HL-60/S4 (cell line): ENCODE measurements at regions not wholly inside any gene's neighbourhood (a gene's known extent, or its start where the extent isn't known, plus 50 kb on each side); places are given as distances from the start of the nearest gene placed in this dataset.

Source experiments
- in situ Hi-C: fragments of 300-500 bp; cut with MboI; formaldehyde crosslinking; loops from 2 replicates; pipeline ENCODE4 v1.14.3; 2022; ENCODE audit warnings: low sequenced_read_pairs

GRCh38 chr1:201589186-201589585 lies 50.3 kb downstream of the NAV1 start:
- in situ Hi-C loops, result no loop called here

- in situ Hi-C loops, result no loop called here
These were observed 51.5 kb downstream of the NAV1 start for GRCh38 chr1:201590474-201590873.

- in situ Hi-C loops, result no loop called here
These were observed 52.4 kb downstream of the NAV1 start for GRCh38 chr1:201591348-201591747.

DNA sequence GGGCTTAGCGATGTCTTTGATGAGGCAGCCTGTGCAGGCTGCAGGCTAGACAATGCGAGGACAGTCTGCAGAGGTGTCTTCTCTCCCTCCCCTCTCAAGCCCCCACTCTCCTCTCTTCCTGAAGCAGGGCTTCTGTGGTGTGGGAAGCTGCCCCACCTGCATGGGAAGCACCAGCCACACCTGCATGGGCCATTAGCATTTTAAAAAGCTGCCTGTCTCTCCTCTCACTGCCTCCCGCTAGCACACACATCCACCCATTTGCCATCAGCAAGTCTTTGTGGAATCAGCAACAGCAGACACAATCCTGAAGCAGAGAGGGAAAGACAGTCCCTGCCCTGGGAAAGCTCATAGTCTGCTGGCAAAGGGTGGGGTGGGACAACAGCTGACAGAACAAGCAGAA lies 53.1 kb downstream of the NAV1 start:
- in situ Hi-C loops, result no loop called here

DNA sequence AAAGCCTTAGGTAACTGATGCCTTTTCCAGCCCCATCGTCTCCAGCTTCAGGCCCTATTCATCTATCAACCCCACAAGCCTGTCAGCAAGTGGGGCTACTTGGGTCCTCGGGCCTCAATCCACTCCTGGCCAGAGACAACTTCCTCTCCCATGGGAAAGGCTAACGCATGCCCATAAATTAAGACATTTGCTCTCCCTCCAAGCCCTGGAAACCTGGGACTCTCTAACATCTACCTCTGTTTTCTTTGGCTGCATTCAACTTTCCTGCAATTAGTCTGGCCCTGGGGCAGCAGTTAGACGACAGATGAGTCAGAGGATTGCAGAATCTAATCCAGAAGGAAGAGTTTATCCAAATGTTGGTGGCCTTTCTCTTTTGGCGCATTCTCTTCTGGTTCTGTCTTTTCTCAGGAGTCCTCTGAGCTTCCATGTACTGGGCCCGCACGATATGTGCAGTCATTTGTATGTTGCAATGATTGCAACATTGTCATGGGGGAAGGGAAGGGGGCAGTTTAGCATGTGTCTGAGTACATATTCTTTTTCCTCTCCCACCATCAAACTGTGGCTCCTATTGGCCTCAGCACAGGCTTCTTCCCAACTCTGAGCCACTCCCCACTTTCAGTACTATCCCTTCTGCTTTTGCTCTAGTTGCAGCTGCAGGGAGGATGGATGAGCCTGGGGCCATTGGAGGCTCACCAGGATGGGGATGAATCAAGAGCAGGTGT lies 54.4 kb downstream of the NAV1 start:
- in situ Hi-C loops, result no loop called here

DNA sequence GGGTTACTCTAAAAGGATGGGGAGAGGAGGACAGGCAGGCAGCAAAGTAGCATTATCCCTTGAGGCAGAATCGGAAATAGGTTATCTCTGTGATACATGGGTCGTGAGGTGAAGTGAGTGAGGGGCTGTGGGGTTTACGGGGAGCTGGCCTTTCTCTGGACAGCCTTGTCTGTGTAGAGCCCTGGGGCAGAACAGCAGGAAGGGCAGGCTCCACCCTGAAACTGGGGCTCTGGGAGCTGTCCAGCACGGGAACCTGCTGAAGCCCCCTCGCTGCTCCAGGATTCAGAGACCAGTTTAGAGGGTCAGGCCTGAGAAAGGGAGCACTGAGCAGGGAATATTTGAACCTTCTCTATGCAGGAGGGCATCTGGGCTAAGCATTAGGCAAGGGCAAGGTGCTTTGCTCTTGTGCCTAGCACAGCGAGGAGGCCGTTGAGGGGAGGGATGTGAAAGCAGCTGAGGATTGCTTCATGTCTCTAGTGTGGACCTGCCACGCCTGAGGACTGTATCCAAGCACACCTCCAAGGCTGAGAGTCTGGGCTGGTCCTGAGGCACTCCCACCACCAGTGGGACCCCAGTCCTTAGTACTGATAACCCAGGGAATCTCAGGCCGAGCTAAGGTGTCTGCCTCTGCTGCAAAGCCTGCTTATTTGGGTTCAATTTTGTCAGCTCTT lies 55.8 kb downstream of the NAV1 start:
- in situ Hi-C loops, result no loop called here

DNA sequence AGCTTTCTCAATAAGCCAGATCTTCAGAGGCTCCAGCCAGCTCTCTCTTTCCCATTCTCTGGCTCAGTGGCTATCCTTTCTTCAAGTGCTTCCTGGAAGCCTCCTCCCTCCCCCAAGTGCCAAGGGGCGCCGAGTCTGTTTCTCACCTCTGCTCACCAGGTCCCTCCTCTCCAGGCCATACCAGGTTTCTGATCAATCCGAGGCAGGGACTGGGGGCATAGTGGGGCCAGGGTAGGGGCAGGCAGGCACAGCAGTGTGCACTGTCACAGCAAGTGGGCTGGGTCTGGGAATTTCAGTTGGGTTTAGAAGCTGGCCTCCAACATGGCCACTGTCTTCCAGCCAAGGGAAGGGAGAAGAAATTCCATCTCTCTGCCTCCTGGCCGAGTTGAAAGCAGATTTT lies 56.5 kb downstream of the NAV1 start:
- in situ Hi-C loops, result no loop called here

- in situ Hi-C loops, result no loop called here
These were observed 57.4 kb downstream of the NAV1 start for GRCh38 chr1:201596101-201596868.

DNA sequence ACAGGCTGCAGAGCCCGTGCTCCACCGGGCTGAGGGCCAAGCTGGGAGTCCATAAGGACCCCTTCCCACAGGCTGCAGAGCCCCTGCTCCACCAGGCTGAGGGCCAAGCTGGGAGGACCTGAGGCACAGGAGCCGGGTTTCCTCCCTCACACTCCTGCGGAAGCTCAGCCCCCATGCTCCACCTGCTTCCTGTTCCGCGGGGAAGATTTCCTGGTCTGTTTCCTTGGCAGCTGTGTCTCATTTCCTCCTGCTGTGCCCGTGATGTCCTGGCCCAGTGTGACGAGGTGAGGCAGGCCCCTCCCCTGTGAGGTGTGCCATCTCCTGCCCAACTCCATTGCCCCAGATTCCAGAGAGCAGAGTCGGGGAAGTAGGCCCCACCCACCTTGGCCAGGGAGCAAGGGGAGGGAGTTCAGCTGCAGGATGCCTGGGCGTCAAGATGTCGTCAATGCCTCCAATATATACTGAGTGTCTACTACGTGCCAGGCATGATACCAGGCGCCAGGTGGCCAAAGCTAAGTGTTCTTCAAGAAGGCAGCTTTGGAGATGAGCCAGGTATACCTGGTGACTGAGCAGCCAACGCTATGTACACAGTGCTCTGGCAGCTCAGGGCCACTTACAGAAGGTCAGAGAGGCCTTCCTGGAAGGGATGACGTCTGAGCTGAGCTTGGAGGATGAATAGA lies 58.8 kb downstream of the NAV1 start:
- in situ Hi-C loops, result no loop called here

DNA sequence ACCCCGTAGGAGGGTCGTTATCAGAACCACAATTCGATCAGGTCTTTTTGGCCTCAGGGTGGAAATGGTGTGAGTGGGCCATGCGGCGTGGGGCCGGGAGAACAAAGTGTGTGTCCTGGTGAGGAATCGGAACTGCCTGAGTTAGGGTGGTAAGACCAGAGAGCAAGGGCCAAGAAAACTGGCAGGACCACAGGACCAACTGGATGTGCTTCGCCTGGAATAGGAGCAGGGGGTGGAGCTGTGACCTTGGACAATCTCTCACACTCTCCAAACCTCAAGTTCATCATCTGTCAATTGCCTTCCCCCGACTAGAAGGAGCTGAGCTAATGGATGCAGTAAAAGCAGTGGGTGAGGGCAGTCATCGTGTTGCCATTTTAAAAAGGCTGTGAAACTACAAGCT lies 59.5 kb downstream of the NAV1 start:
- in situ Hi-C loops, result no loop called here

GRCh38 chr1:201598973-201599372 lies 60.0 kb downstream of the NAV1 start:
- in situ Hi-C loops, result no loop called here

- in situ Hi-C loops, result no loop called here
These were observed 60.6 kb downstream of the NAV1 start for GRCh38 chr1:201599548-201599947.

DNA sequence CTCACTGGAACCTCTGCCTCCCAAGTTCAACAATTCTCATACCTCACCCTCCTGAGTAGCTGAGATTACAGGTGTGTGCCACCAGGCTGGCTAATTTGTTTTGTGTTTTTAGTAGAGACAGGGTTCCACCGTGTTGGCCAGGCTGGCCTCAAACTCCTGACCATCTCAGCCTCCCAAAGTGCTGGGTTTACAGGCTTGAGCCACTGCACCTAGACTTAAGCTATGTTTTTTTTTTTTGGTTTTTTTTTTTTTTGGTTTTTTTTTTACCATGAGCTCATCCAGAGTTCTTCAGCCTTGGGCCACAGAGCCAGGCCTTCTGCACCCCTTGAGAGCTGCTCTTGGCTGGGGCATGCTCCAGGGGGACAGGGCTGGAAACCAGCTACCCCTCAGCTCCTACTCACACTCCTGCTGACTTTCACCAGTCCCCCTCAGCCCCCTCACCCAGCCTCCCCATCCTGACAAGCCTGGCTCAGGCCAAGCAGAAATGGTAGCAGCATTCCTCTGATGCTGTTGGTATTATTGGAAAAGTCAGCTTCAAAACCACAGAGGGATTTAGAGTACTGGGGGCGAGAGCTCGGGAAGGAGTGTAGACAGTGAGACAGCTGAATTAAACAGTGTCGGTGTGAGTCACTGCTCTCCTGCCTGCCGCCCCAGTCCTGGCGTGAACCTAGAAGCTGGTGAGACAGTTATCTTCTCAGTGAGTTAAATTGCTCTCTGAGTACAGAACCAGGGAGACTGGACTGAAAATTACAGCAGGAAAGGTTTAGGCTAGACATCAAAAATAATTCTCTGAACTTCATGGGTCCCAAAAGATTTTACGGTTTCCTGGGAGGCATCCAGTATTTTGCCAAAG lies 63.7 kb downstream of the NAV1 start:
- in situ Hi-C loops, result no loop called here

GRCh38 chr1:201603613-201604232 lies 64.8 kb downstream of the NAV1 start:
- in situ Hi-C loops, result no loop called here

- in situ Hi-C loops, result no loop called here
These were observed 66.6 kb downstream of the NAV1 start for GRCh38 chr1:201605385-201606010.

DNA sequence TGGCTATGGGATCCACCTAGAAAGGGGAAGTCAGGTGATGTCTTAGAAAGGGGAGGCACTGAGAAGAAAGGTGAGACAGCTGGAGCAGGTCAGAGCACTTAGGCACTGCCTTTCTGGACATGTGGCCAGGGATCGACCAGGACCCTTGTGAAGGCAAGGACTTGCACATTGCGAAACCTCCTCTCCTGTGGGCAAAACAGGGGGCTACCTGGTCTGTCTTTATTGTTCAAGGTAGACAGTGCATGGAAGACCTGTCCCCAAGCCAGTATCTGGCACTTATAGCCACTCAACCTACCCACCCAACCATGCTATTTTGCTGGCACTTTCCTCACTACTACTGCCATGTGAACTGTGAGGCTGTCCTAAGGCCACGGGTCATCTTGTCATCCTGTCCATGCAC lies 67.2 kb downstream of the NAV1 start:
- in situ Hi-C loops, result no loop called here

- in situ Hi-C loops, result no loop called here
These were observed 67.7 kb downstream of the NAV1 start for GRCh38 chr1:201606623-201607022.

DNA sequence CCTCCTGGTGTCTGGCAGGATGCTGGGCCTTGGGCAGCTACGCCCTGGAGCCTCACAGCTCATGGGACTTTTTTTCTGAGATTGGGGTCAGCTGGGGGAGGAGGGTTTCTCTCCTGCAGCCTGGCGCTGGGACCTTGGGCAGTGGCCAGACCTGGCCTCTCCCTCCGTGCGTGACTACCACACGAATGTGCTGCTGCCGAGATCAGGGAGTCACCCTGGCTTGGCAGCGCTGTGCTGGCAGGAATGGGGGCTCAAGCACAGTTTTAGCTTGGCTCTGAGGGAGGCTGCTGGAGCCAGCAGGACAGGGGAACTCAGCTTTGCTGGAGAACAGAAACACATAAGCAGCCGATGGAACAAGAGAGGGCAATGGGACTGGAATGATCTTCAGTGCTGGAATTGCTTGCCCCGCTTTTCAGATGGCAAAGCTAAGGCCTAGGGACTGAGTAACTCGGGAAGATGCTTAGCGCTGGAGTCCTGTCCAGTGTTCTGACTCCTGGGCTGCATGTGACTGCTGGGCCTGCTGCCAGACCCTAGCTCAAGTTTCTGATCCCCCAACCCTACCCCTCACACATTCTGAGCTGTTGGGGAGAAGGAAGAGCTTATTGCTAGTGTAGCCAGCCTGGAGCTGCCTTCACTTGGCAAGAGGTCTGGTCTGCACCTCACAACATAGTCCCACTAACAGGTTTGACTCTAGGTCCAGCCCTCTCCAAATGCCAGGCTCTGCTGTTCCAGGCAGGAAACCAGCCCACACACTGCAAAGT lies 69.9 kb downstream of the NAV1 start:
- in situ Hi-C loops, result no loop called here
